Lower lobe of right lung (tissue), 2 donors: ENCODE measurements at regions not wholly inside any gene's neighbourhood (a gene's known extent, or its start where the extent isn't known, plus 50 kb on each side); places are given as distances from the start of the nearest gene placed in this dataset.

Experiments
- ATAC-seq, 2 donors: fragments of 200-7000 bp; cut with Tn5 transposase; one replicate each; pipeline ENCODE4 v1.9.1; 2020 to 2022; ENCODE audit warnings: mild to moderate bottlenecking in 2 of 2, moderate library complexity in 2 of 2
- DNase-seq: peaks from one replicate; pipeline ENCODE4 v3.0.0-alpha.2; 2020
- H3K27ac ChIP-seq: fragments of 200-600 bp; one replicate; pipeline ENCODE4 v1.8.0; 2022
- H3K27me3 ChIP-seq: fragments of 200-600 bp; one replicate; pipeline ENCODE4 v1.8.0; 2022; ENCODE audit warnings: low read depth
- H3K36me3 ChIP-seq: fragments of 200-600 bp; one replicate; pipeline ENCODE4 v1.8.0; 2022; ENCODE audit warnings: mild to moderate bottlenecking
- H3K4me1 ChIP-seq: fragments of 200-600 bp; one replicate; pipeline ENCODE4 v1.8.0; 2022
- H3K4me3 ChIP-seq: fragments of 200-600 bp; one replicate; pipeline ENCODE4 v1.8.0; 2022; ENCODE audit warnings: mild to moderate bottlenecking
- H3K9me3 ChIP-seq: fragments of 200-600 bp; one replicate; pipeline ENCODE4 v1.8.0; 2022
- intact Hi-C: fragments of 100-400 bp; cut with DNase I; formaldehyde crosslinking; loops from one replicate; pipeline ENCODE4 v1.11.0; 2022
- TF ChIP-seq, protein P1 (sequence below): fragments of 200-600 bp; IDR thresholded peaks from one replicate; pipeline ENCODE4 v1.8.0; 2022; ENCODE audit warnings: antibody characterized with exemption, mild to moderate bottlenecking
- donor health status: DM: no; HTN: yes; CAD: no; lungs with severe emphysema.

DNA sequence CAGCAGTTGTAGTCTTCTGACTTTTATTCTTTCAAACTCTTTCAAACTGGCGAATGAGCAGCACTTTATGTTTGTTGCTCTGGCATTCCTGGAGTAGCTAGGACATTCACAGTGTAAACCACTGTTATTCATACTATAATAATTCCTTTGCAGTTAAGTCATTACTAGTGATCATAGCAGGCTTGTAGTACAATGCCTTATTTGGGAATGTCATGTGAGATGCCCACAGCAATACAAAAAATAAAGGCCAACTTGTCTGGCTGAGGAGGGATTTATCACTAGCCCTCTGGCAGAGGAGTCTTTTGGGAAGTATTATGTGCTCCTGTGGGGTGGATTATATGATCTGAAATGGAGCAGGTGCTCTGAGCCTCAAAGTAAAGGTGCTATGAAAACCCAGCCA lies 197.2 kb downstream of the VGLL3 start:
- no peak overlapping the region for H3K4me3 ChIP-seq
- no peaks in the 10 kb centered on the region for H3K9me3 ChIP-seq
- no peaks in the 10 kb centered on the region for H3K4me1 ChIP-seq
- H3K36me3 ChIP-seq: no peaks in the 10 kb centered on the region
- ATAC-seq (peak; percentile 82 to 87), DNase-seq (no peak)
- TF ChIP-seq, protein P1, sequence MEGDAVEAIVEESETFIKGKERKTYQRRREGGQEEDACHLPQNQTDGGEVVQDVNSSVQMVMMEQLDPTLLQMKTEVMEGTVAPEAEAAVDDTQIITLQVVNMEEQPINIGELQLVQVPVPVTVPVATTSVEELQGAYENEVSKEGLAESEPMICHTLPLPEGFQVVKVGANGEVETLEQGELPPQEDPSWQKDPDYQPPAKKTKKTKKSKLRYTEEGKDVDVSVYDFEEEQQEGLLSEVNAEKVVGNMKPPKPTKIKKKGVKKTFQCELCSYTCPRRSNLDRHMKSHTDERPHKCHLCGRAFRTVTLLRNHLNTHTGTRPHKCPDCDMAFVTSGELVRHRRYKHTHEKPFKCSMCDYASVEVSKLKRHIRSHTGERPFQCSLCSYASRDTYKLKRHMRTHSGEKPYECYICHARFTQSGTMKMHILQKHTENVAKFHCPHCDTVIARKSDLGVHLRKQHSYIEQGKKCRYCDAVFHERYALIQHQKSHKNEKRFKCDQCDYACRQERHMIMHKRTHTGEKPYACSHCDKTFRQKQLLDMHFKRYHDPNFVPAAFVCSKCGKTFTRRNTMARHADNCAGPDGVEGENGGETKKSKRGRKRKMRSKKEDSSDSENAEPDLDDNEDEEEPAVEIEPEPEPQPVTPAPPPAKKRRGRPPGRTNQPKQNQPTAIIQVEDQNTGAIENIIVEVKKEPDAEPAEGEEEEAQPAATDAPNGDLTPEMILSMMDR: no peak
- no peaks in the 10 kb centered on the region for H3K27me3 ChIP-seq
- intact Hi-C loops: no loop called here
- H3K27ac ChIP-seq: peak overlapping the region; percentile 72

DNA sequence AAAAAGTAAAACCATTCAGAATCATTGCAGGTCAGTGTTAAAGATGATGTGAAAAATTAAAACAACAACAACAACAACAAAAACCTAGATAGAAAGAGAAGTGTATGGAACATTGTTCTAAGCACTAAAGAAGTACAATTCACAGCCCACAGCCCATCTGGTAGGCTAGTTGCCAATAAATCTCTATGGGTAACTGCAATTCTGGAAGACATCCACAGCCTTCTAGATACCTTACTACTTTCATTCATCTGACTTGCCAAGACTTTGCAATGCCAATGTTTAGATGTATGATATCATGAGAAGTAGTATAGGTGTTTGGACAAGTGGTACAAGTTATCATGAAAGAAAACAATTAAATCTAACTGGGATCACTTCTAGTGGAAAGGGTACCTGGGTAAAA lies 198.6 kb downstream of the VGLL3 start:
- TF ChIP-seq, protein P1: no peak
- no peak for ATAC-seq
- intact Hi-C loops: no loop called here
- Histone ChIP-seq H3K4me3 (no peak overlapping the region), H3K27me3 (no peaks in the 10 kb centered on the region), H3K36me3 (no peaks in the 10 kb centered on the region), H3K4me1 (no peaks in the 10 kb centered on the region), H3K9me3 (no peaks in the 10 kb centered on the region), H3K27ac (no peak overlapping the region)
- no peak for DNase-seq

DNA sequence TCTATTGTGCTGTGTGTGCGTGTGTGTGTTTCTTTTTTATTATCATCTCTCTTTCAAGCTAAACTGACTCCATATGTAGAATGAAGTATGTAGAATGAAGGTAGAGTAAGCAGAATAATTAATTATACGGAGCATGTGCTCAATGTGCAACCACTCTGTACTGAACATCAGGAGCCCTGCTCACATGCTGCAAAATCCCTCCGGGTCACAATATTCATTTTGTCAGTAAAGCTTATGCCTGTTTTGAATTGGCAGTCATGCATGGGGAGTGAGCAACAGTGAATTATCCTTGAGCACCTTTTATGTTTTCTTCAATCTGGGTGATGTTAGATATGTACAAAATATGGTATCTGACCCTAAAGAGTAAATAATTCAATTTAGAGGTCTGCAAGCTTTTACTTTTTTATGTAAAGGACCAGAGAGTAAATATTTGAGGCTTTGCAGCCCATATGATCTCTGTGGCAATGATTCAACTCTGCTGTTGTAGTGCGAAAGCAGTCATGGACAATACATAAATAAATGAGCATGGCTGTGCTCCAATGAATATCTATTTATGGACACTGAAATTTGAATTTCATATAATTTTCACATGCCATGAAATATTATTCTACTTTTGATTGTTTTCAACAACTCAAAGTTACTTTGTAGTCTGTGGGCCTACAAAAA lies 199.9 kb downstream of the VGLL3 start:
- Histone ChIP-seq H3K27me3 (no peaks in the 10 kb centered on the region), H3K4me1 (no peaks in the 10 kb centered on the region), H3K36me3 (no peaks in the 10 kb centered on the region), H3K9me3 (no peaks in the 10 kb centered on the region), H3K4me3 (no peak overlapping the region), H3K27ac (no peak overlapping the region)
- intact Hi-C loops: no loop called here
- no peak for DNase-seq
- TF ChIP-seq, protein P1: no peak
- no peak for ATAC-seq

DNA sequence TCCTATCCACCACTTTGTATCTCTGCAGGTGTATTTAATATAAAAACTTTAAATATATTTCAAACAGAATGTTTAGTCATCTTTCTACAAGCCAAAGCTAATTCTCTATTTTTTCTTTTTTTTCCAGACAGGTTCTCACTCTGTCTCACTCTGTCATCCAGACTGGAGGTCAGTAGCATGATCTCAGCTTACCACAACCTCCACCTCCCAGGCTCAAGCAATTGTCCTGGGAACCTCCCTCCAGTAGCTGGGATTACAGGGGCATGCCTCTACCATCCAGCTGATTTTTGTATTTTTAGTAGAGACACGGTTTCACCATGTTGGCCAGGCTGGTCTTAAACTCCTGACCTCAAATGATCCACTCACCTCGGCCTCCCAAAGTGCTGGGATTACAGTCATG lies 202.6 kb downstream of the VGLL3 start:
- ATAC-seq (no peak), DNase-seq (no peak)
- H3K36me3 ChIP-seq: no peaks in the 10 kb centered on the region
- no peaks in the 10 kb centered on the region for H3K9me3 ChIP-seq
- no peaks in the 10 kb centered on the region for H3K27me3 ChIP-seq
- no peak overlapping the region for H3K27ac ChIP-seq
- no peak overlapping the region for H3K4me3 ChIP-seq
- TF ChIP-seq, protein P1: no peak
- intact Hi-C loops: no loop called here
- H3K4me1 ChIP-seq: no peaks in the 10 kb centered on the region

DNA sequence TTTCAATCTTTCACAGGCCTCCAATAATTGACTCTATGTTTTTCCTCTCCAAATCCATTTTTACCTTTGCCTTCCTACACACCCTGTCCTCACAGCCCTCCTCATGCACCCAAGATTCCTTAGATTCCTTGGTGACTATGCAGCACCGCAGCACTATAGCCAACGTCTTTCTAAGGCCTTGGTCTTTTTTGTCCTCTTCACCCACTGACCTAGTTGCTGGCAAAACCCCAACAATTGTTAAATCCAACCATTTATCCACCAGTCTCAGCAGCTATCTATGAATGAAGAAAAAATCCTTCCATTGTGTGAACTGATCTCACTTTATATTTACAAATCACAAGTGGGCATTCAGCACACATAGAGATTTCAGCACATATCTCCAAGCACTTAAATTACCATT lies 203.9 kb downstream of the VGLL3 start:
- H3K4me1 ChIP-seq: no peaks in the 10 kb centered on the region
- no peak overlapping the region for H3K4me3 ChIP-seq
- TF ChIP-seq, protein P1: no peak
- no peaks in the 10 kb centered on the region for H3K9me3 ChIP-seq
- no peaks in the 10 kb centered on the region for H3K27me3 ChIP-seq
- no peaks in the 10 kb centered on the region for H3K36me3 ChIP-seq
- DNase-seq (no peak), ATAC-seq (no peak)
- intact Hi-C loops: no loop called here
- no peak overlapping the region for H3K27ac ChIP-seq
